Suprapubic skin (tissue), 4 donors: ENCODE measurements at regions not wholly inside any gene's neighbourhood (a gene's known extent, or its start where the extent isn't known, plus 50 kb on each side); places are given as distances from the start of the nearest gene placed in this dataset.

Experiments
- CTCF ChIP-seq, 2 donors: fragments of 200-600 bp in 1 of 2; fragments of 450-650 bp in 1 of 2; sonication (generic) in 1 of 2; IDR thresholded peaks; one replicate each; pipeline ENCODE4 v1.5.1; 2016 to 2019; ENCODE audit warnings: antibody characterized with exemption in 2 of 2, mild to moderate bottlenecking in 1 of 2, moderate library complexity in 1 of 2
- EP300 ChIP-seq: sonication (generic); formaldehyde crosslinking; IDR thresholded peaks from one replicate; pipeline ENCODE4 v1.6.1; 2017; ENCODE audit warnings: antibody characterized with exemption
- POLR2A ChIP-seq, 2 donors: fragments of 450-650 bp; IDR thresholded peaks; one replicate each; pipeline ENCODE4 v1.6.1; 2017; ENCODE audit warnings: antibody characterized with exemption in 2 of 2, mild to moderate bottlenecking in 2 of 2, moderate library complexity in 2 of 2
- POLR2AphosphoS5 ChIP-seq, 3 donors: sonication (generic); formaldehyde crosslinking; IDR thresholded peaks; one replicate each; pipeline ENCODE4 v1.6.1; 2017; ENCODE audit warnings: antibody characterized with exemption in 3 of 3

DNA sequence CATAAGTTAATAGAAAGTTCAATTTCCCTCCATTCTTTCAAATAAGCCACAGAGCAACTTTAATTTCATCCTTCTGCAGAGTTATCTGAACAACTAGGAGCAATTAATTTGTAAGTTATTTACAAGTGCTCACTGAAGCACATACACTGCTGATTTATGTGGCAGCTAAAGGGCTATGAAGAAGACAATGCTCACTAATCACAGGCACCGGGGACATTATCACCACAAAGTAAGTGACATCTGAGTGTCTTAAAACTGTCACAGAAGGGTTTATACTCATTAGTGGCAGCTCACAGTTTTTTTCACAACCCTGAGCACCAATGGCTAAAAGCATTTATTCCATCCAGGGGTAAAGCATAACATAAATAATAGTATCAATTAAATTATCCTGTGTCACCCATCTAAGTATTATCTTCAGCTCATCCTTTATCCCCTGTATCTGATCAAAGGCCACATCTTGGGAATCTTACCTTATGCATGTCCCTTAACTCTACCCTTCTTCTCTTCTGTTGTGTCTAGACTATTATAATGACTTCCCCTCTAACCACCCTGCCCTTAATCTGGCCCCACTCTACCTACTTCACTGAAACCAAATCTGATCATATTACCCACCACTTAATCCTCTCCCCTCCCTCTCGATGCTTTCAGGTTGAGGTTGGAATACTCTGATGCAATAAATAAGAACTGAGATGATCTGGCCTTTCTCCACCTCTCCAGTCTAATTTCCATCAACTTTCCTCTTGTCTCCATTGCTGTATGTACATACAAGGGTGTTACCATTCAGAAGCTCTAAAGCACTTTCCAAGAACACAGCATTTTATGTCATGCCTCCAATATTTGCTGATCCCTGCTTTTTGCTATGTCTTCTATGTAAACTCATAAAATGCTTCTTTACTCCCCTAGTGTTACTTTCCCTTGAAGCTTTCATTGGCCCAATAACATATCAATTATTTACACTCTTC lies 252.7 kb downstream of the CASP12 start:
- TF ChIP-seq EP300 (no peak), POLR2A (IDR thresholded peaks at IDR 0.05) (no peak), CTCF (IDR thresholded peaks at IDR 0.05) (no peak), POLR2AphosphoS5 (IDR thresholded peaks at IDR 0.05) (no peak)
